Inflammatory macrophage treated with lipopolysaccharide for 4 hours (primary cell): ENCODE measurements at regions not wholly inside any gene's neighbourhood (a gene's known extent, or its start where the extent isn't known, plus 50 kb on each side); places are given as distances from the start of the nearest gene placed in this dataset.
"Not testable (repeated sequence)": the region's sequence is repeated elsewhere in the genome, so short reads cannot be mapped to it uniquely, and the experiment has no call there.

Experiments
- DNase-seq: peaks from one replicate; pipeline ENCODE4 v3.0.0-alpha.2; 2020

GRCh38 chr1:100597061-100597741 is 59.3 kb downstream of the GPR88 start:
- DNase-seq = peak; percentile 64

- DNase-seq = no peak
Measured at GRCh38 chr1:100597784-100598183, 59.8 kb downstream of the GPR88 start.

GRCh38 chr1:100600377-100600776 is 62.4 kb downstream of the GPR88 start:
- not testable (repeated sequence) for DNase-seq

- DNase-seq = not testable (repeated sequence)
Measured at GRCh38 chr1:100602028-100602427, 64.1 kb downstream of the GPR88 start.

DNA sequence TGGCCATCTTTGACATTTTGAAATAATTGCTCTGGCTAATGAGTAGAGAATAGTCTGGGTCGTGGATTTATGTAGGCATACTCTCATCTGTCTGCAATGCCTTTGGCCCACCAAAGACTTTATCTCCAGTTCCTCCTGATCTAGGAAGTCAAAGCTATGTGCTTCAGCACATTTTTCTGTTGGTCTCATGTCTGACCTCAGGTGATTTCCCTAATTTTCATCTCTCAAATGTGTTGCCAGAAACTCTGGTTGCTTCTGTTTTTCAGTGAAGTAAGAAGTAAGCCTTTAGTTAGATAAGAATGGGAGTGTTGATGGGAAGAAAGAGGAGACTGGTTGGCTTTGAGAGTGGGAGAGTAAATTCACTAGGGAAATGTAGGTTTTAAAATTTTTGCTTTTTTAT is 66.4 kb downstream of the GPR88 start:
- no peak for DNase-seq

GRCh38 chr1:100606438-100606837 is 68.5 kb downstream of the GPR88 start:
- peak; percentile 55 for DNase-seq

DNA sequence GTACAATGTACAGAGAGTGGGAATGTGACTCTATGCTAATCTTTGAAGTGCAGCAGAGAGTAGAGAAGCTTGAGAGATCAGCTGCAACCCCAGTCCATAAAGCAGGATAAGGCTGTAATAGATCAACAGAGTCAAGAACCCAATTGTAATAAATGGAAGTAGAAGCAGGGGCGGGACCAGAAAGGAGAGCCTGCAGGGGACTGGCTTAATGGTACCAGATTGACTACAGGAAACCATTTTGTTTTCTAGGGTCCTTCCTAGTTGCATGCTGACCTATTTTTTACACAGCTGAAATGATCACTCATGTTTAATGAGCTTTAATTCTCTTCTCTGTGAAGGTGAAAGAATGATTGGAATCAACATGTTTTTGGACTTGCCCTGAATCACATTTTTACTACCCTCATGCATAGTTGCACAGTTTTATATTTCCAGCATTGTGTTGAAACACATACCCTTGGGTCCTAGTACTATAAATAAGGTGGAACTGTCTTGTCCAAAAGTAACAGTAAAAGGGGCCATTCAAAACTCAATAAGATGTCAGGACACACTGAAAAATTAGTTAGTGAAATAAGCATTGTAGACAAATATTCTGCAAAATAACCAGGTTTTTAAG is 69.8 kb downstream of the GPR88 start:
- DNase-seq = no peak

DNA sequence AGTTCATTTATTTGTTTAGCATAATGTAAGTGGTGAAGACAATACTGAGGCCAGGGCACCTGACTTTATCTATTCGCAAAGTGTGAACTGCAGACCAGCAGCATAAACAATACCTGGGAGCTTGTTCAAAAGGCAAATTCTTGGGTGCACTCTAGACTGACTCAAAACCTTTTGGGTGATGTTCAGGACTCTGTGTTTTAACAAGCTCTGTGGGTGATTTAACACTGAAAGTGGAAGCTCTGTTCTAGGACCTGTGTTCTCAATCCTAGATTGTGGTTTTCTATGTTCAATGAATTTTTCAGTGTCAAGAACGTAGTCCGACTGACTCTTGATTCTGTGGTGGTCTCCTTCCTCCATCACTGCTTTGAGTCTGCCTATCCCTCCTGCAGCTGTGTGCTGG is 71.9 kb downstream of the GPR88 start:
- DNase-seq = no peak

DNA sequence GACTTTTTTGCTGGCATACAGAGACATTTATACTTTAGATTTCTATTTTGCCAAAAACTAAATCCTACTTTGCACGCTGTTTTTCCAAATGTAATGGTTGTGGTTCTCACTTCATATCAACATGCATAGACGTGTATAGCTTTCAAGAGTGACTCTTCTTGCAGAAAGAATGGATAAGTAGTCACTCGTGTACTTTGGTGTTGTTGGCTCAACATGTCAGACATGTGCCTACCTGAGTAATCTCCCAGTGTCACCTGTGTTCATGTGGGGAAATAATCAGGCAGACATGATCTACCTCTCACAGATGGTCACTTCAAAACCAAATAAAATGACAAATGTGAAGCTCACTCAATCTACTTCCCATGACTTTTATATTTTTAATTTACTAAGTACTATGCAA is 73.1 kb downstream of the GPR88 start:
- no peak for DNase-seq

DNA sequence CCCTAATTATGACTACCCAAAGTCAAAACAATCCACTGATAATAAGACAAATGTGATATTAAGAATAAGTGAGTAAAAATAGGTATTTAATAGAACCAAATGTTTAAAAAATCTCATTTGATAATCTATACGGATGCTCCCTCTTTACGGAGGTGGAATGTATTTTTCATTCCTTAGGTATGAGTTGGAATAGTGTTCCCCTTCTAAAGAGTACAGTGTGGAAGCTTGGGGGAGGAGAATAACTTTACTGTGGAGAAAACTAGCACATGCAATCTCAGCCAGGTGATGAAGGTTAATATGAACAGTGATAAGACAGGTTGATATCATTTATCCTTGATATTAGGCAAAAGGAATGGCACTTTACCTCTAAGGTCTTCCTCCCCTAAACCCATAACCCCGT is 74.6 kb downstream of the GPR88 start:
- no peak for DNase-seq

GRCh38 chr1:100613817-100614559 is 76.0 kb downstream of the GPR88 start:
- no peak for DNase-seq

GRCh38 chr1:100614570-100614969 is 76.6 kb downstream of the GPR88 start:
- DNase-seq = no peak

- no peak for DNase-seq
Measured at GRCh38 chr1:100615686-100616085, 77.7 kb downstream of the GPR88 start.

- DNase-seq = no peak
Measured at GRCh38 chr1:100616121-100616621, 78.2 kb downstream of the GPR88 start.

DNA sequence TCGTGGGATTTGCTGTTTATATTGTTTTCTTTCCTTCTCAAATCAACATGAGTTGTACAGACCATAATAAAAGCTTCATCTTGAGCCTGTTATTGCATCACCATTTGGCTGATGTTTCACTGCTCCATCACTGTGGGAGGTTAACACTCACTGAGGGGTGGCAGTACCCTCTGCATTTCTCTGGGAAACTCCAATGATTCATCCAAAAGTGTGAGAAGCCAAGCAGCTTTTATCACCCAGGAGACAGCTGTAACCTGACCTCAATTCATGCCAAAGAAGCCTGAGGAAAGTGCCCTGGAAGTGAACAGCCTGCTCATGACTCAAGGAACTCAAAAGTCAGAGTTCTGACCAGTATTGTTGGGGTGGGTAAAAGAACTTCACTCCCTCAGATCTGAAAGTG is 84.1 kb downstream of the GPR88 start:
- peak; percentile 81 for DNase-seq

DNA sequence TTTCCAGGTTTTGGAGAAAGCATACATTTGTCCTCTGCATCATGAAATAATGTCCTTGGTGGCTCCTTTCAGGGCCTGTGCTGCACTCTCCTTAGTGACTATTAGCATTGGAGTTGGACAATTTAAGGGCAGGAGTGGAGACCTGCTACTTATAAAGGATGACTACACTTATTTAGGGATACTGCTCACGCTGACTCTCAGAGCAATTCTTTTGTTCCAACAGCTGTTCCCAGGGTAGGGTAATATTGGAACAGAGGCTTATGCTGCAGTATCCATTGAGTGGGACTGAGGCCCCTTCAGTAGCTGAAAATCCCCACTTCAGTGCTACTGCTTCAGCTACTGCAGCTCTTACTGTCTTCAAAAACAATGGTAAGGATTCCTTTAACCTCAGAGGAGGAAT is 84.6 kb downstream of the GPR88 start:
- no peak for DNase-seq

- DNase-seq = no peak
Measured at GRCh38 chr1:100622966-100623762, 85.2 kb downstream of the GPR88 start.

DNA sequence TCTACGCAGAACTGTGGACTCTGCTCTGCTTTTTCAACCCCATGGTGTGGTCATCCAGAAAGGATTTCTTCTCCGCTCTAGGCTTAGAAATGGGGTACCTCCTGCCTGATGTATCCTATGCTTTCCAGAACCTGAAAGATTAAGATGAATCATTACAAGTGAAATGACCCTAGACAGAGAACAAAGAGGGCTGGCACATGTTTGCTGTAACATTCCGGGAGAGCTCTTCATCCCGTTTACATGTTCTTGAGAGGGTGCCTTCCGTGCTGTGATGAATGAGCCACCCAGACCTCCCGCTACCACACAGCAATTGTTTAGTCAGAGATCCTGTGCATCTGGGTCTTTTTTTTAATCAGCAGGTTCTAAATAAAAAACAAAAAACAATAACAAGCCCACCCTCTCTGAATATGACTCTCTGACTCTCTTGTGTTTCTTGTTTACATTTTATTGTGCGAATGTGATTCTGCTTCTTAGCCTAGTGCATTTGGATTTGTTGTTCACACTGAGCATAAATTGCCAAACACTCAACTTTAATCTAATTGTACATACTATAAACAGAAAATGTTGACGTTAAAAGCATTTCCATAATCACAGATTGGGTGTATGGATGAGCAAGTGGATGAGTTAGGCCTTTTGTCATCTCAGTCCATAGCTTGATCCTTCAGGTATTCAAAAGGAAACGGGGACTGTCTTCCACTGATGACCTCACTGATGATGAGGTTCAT is 87.1 kb downstream of the GPR88 start:
- DNase-seq = no peak

DNA sequence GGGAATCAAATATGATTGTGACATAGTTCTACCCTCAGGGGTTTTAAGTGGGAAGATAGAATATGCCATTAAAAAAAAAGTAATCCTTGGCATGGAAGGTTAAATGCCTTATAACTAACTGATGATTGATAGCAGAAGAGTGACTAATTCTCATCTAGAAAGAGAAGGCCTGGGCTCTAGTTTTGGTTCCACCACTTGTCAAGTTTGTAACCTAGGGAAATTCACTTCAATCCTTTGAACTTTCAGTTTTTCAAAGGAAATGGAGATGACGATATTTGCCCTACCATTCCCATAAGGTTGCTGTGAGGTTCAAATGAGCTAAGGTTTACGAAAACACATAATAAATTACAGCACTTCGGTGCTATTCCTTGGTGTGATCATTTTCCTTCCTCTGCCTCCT is 88.5 kb downstream of the GPR88 start:
- DNase-seq = peak; percentile 77

- peak; percentile 76 for DNase-seq
Measured at GRCh38 chr1:100627054-100627716, 89.2 kb downstream of the GPR88 start.

DNA sequence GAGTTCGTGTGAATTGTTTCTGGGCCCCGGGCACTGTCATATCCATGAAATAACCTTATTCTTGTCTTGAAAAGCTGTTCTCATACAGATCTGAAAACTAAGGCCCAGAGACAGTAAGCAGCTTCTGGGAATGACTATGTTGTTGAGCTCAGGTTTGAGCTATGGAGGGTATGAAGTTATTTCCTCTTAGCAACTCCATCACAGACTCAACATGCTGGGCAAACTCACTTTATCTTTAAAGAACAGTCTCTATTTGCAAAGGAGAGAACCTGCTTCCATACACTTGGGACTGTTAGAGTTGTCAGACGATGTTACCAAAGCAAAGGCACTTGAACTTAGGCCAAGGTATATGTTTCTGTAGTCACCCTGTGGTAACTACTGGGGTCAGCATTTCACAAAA is 90.0 kb downstream of the GPR88 start:
- DNase-seq = no peak

DNA sequence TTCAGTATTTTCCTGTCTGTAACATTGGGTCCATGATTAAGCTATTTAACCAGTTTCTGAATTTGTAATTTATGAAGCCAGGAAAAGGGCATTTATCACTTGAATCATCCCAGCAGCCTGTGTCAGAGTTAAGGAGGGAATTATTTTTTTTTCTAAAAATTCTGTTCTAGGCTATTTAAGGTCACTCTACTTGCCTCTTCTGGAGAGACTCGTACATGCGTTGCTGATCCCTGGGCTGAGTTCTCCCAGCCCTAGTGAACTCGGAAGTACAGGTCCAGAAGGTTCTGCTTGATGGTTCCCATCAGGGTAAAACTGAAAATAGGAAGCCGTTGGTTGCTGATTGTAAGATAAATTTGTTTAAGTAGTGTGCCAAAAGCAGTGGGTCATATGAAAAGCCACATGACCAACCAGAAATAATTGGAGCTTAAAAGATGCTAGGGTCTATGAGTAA is 90.7 kb downstream of the GPR88 start:
- peak; percentile 30 for DNase-seq
